ENCODE measurements at regions not wholly inside any gene's neighbourhood (a gene's known extent, or its start where the extent isn't known, plus 50 kb on each side); places are given as distances from the start of the nearest gene placed in this dataset.

- no peak for DNase-seq (ENCODE audit: low read depth)
Observed at GRCh38 chr1:57644667-57645066, 220.8 kb upstream of the DAB1 start.

- no peak for DNase-seq (ENCODE audit: low read depth)
Observed at GRCh38 chr1:57638239-57638638, 214.4 kb upstream of the DAB1 start.

- no peak for DNase-seq (ENCODE audit: low read depth)
Observed at GRCh38 chr1:57637155-57637554, 213.3 kb upstream of the DAB1 start.

- no peak for DNase-seq (ENCODE audit: low read depth)
Observed at GRCh38 chr1:57633881-57634280, 210.0 kb upstream of the DAB1 start.

GRCh38 chr1:57633056-57633455 lies 209.2 kb upstream of the DAB1 start:
- no peak for DNase-seq (ENCODE audit: low read depth)

- no peak for DNase-seq (ENCODE audit: low read depth)
Observed at GRCh38 chr1:57632401-57632800, 208.5 kb upstream of the DAB1 start.

GRCh38 chr1:57627612-57628011 lies 203.8 kb upstream of the DAB1 start:
- DNase-seq (ENCODE audit: low read depth), result no peak

GRCh38 chr1:57623791-57624538 lies 200.1 kb upstream of the DAB1 start:
- no peak for DNase-seq (ENCODE audit: low read depth)

GRCh38 chr1:57623039-57623790 lies 199.4 kb upstream of the DAB1 start:
- DNase-seq (ENCODE audit: low read depth), result peak; percentile 11

- DNase-seq (ENCODE audit: low read depth), result no peak
Observed at GRCh38 chr1:57621776-57622175, 197.9 kb upstream of the DAB1 start.

GRCh38 chr1:57620605-57621004 lies 196.7 kb upstream of the DAB1 start:
- no peak for DNase-seq (ENCODE audit: low read depth)

GRCh38 chr1:57616921-57617320 lies 193.1 kb upstream of the DAB1 start:
- DNase-seq (ENCODE audit: low read depth), result no peak

- DNase-seq (ENCODE audit: low read depth), result no peak
Observed at GRCh38 chr1:57615956-57616355, 192.1 kb upstream of the DAB1 start.

- DNase-seq (ENCODE audit: low read depth), result no peak
Observed at GRCh38 chr1:57612833-57613232, 189.0 kb upstream of the DAB1 start.

- no peak for DNase-seq (ENCODE audit: low read depth)
Observed at GRCh38 chr1:57605933-57606332, 182.1 kb upstream of the DAB1 start.

- no peak for DNase-seq (ENCODE audit: low read depth)
Observed at GRCh38 chr1:57603696-57604095, 179.8 kb upstream of the DAB1 start.

- no peak for DNase-seq (ENCODE audit: low read depth)
Observed at GRCh38 chr1:57600424-57600823, 176.6 kb upstream of the DAB1 start.

GRCh38 chr1:57599236-57599994 lies 175.6 kb upstream of the DAB1 start:
- peak; percentile 44 for DNase-seq (ENCODE audit: low read depth)

- no peak for DNase-seq (ENCODE audit: low read depth)
Observed at GRCh38 chr1:57597036-57597435, 173.2 kb upstream of the DAB1 start.

- DNase-seq (ENCODE audit: low read depth), result no peak
Observed at GRCh38 chr1:57594002-57594401, 170.1 kb upstream of the DAB1 start.

- DNase-seq (ENCODE audit: low read depth), result no peak
Observed at GRCh38 chr1:57591842-57592241, 168.0 kb upstream of the DAB1 start.

GRCh38 chr1:57590978-57591377 lies 167.1 kb upstream of the DAB1 start:
- no peak for DNase-seq (ENCODE audit: low read depth)

GRCh38 chr1:57586842-57587241 lies 163.0 kb upstream of the DAB1 start:
- no peak for DNase-seq (ENCODE audit: low read depth)
